GM23338 (cell line): ENCODE measurements at regions not wholly inside any gene's neighbourhood (a gene's known extent, or its start where the extent isn't known, plus 50 kb on each side); places are given as distances from the start of the nearest gene placed in this dataset.

Experiments used
- ATAC-seq: fragments of 200-7000 bp; cut with Tn5 transposase; 3 replicates; pipeline ENCODE4 v1.9.1; 2020
- DNase-seq: peaks from one replicate; pipeline ENCODE4 v3.0.0-alpha.2; 2015; ENCODE audit warnings: low spot score
- H2AFZ ChIP-seq: fragments of 200-600 bp; sonication (generic); 2 replicates; pipeline ENCODE4 v1.8.0; 2016; ENCODE audit warnings: antibody characterized with exemption, mild to moderate bottlenecking, moderate library complexity
- H3F3A ChIP-seq: fragments of 200-600 bp; sonication (generic); replicated peaks from 2 replicates; pipeline ENCODE4 v1.8.0; 2017; ENCODE audit warnings: antibody characterized with exemption, mixed run types, low read depth
- H3K27ac ChIP-seq: fragments of 200-600 bp; sonication (generic); 2 replicates; pipeline ENCODE4 v1.6.1; 2016; ENCODE audit warnings: low read depth
- H3K27me3 ChIP-seq: fragments of 200-600 bp; sonication (generic); 2 replicates; pipeline ENCODE4 v1.8.0; 2016; ENCODE audit warnings: mild to moderate bottlenecking, mixed run types, moderate library complexity; ENCODE audit not compliant: insufficient read depth
- H3K36me3 ChIP-seq: fragments of 200-600 bp; sonication (generic); 2 replicates; pipeline ENCODE4 v1.8.0; 2016; ENCODE audit warnings: mild to moderate bottlenecking; ENCODE audit not compliant: insufficient read depth
- H3K4me1 ChIP-seq: fragments of 200-600 bp; sonication (generic); 2 replicates; pipeline ENCODE4 v1.8.0; 2016; ENCODE audit warnings: mild to moderate bottlenecking, moderate library complexity; ENCODE audit not compliant: insufficient read depth
- H3K4me2 ChIP-seq: fragments of 200-600 bp; sonication (generic); 2 replicates; pipeline ENCODE4 v1.7.1; 2017; ENCODE audit warnings: mixed run types
- H3K4me3 ChIP-seq: fragments of 200-600 bp; sonication (generic); 2 replicates; pipeline ENCODE4 v1.6.1; 2016; ENCODE audit warnings: mixed run types
- H3K79me2 ChIP-seq: fragments of 200-600 bp; sonication (generic); replicated peaks from 2 replicates; pipeline ENCODE4 v1.8.0; 2017; ENCODE audit warnings: mild to moderate bottlenecking; ENCODE audit not compliant: insufficient read depth
- H3K9me2 ChIP-seq: fragments of 200-600 bp; sonication (generic); 2 replicates; pipeline ENCODE4 v1.8.0; 2017; ENCODE audit not compliant: insufficient read depth
- H4K20me1 ChIP-seq: fragments of 200-600 bp; sonication (generic); replicated peaks from 2 replicates; pipeline ENCODE4 v1.8.0; 2017; ENCODE audit warnings: mild to moderate bottlenecking; ENCODE audit not compliant: insufficient read depth
- H3K27ac Mint-ChIP-seq: 2 replicates; pipeline ENCODE4 v1.8.0; 2020; ENCODE audit warnings: inconsistent platforms, mild to moderate bottlenecking, moderate library complexity, mixed read lengths
- H3K27me3 Mint-ChIP-seq: 3 replicates; pipeline ENCODE4 v1.8.0; 2022; ENCODE audit warnings: low read depth, mild to moderate bottlenecking, moderate library complexity, mixed read lengths, inconsistent platforms; ENCODE audit not compliant: insufficient read depth, poor library complexity
- H3K36me3 Mint-ChIP-seq: 3 replicates; pipeline ENCODE4 v1.8.0; 2021; ENCODE audit warnings: low read depth, mild to moderate bottlenecking, inconsistent platforms, moderate library complexity, mixed read lengths
- H3K4me1 Mint-ChIP-seq: 3 replicates; pipeline ENCODE4 v1.8.0; 2020; ENCODE audit warnings: mild to moderate bottlenecking, inconsistent platforms, mixed read lengths
- H3K4me3 Mint-ChIP-seq: 3 replicates; pipeline ENCODE4 v1.8.0; 2021; ENCODE audit warnings: moderate library complexity, mild to moderate bottlenecking, inconsistent platforms, mixed read lengths
- H3K9me3 Mint-ChIP-seq: 3 replicates; pipeline ENCODE4 v1.8.0; 2020; ENCODE audit warnings: moderate library complexity, mild to moderate bottlenecking, inconsistent platforms, mixed read lengths
- JUNB ChIP-seq: IDR thresholded peaks from one replicate; pipeline ENCODE4 v1.6.1; 2016; ENCODE audit warnings: antibody characterized with exemption; ENCODE audit not compliant: unreplicated experiment
- NANOG ChIP-seq: IDR thresholded peaks from 2 replicates; pipeline ENCODE4 v1.6.1; 2016; ENCODE audit warnings: antibody characterized with exemption, borderline replicate concordance
- REST ChIP-seq: IDR thresholded peaks from one replicate; pipeline ENCODE4 v1.6.1; 2018; ENCODE audit warnings: antibody characterized with exemption; ENCODE audit not compliant: unreplicated experiment
- ZNF114 ChIP-seq: fragments of 250-450 bp; sonication (Bioruptor Pico); IDR thresholded peaks from 2 replicates; pipeline ENCODE4 v1.5.0; 2020; ENCODE audit warnings: mild to moderate bottlenecking, moderate library complexity
- TF ChIP-seq, protein P1 (sequence below): fragments of 250-450 bp; sonication (Bioruptor Pico); IDR thresholded peaks from 2 replicates; pipeline ENCODE4 v1.5.0; 2020; ENCODE audit warnings: mild to moderate bottlenecking, moderate library complexity

DNA sequence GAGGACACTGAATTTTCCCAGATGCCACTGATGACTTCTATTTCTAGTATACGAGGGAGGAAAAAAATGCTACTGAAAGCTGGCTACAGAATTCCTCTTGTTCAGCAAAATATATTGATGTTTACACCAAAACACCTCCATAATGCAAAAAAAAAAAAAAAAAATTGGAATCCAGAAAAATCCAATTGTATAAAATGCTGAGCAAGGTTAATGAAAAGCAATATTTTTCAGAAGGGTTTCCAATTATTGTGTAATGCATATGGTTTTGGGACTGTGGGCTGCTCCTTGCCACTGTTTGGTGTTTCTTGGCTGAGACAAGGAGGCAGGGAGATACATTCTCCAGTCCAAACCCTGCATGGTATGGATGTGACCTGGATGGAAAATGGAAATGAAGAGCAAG, 83.8 kb downstream of the LSM5 start:
- H3K9me2 ChIP-seq: no peaks in the 10 kb centered on the region
- no peak overlapping the region for H3K27ac ChIP-seq
- no peak overlapping the region for H2AFZ ChIP-seq
- no peaks in the 10 kb centered on the region for H3K79me2 ChIP-seq
- no peaks in the 10 kb centered on the region for H4K20me1 ChIP-seq
- no peak for TF ChIP-seq NANOG
- TF ChIP-seq, protein P1, sequence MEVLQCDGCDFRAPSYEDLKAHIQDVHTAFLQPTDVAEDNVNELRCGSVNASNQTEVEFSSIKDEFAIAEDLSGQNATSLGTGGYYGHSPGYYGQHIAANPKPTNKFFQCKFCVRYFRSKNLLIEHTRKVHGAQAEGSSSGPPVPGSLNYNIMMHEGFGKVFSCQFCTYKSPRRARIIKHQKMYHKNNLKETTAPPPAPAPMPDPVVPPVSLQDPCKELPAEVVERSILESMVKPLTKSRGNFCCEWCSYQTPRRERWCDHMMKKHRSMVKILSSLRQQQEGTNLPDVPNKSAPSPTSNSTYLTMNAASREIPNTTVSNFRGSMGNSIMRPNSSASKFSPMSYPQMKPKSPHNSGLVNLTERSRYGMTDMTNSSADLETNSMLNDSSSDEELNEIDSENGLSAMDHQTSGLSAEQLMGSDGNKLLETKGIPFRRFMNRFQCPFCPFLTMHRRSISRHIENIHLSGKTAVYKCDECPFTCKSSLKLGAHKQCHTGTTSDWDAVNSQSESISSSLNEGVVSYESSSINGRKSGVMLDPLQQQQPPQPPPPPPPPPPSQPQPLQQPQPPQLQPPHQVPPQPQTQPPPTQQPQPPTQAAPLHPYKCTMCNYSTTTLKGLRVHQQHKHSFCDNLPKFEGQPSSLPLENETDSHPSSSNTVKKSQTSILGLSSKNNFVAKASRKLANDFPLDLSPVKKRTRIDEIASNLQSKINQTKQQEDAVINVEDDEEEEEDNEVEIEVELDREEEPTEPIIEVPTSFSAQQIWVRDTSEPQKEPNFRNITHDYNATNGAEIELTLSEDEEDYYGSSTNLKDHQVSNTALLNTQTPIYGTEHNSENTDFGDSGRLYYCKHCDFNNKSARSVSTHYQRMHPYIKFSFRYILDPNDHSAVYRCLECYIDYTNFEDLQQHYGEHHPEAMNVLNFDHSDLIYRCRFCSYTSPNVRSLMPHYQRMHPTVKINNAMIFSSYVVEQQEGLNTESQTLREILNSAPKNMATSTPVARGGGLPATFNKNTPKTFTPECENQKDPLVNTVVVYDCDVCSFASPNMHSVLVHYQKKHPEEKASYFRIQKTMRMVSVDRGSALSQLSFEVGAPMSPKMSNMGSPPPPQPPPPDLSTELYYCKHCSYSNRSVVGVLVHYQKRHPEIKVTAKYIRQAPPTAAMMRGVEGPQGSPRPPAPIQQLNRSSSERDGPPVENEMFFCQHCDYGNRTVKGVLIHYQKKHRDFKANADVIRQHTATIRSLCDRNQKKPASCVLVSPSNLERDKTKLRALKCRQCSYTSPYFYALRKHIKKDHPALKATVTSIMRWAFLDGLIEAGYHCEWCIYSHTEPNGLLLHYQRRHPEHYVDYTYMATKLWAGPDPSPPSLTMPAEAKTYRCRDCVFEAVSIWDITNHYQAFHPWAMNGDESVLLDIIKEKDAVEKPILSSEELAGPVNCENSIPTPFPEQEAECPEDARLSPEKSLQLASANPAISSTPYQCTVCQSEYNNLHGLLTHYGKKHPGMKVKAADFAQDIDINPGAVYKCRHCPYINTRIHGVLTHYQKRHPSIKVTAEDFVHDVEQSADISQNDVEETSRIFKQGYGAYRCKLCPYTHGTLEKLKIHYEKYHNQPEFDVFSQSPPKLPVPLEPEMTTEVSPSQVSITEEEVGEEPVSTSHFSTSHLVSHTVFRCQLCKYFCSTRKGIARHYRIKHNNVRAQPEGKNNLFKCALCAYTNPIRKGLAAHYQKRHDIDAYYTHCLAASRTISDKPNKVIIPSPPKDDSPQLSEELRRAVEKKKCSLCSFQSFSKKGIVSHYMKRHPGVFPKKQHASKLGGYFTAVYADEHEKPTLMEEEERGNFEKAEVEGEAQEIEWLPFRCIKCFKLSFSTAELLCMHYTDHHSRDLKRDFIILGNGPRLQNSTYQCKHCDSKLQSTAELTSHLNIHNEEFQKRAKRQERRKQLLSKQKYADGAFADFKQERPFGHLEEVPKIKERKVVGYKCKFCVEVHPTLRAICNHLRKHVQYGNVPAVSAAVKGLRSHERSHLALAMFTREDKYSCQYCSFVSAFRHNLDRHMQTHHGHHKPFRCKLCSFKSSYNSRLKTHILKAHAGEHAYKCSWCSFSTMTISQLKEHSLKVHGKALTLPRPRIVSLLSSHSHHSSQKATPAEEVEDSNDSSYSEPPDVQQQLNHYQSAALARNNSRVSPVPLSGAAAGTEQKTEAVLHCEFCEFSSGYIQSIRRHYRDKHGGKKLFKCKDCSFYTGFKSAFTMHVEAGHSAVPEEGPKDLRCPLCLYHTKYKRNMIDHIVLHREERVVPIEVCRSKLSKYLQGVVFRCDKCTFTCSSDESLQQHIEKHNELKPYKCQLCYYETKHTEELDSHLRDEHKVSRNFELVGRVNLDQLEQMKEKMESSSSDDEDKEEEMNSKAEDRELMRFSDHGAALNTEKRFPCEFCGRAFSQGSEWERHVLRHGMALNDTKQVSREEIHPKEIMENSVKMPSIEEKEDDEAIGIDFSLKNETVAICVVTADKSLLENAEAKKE (CRISPR knock-in tag): no peak
- H3K36me3 Mint-ChIP-seq: no peaks in the 10 kb centered on the region
- H3F3A ChIP-seq: no peaks in the 10 kb centered on the region
- H3K27ac Mint-ChIP-seq: no peak overlapping the region
- no peak overlapping the region for H3K4me3 Mint-ChIP-seq
- no peaks in the 10 kb centered on the region for H3K27me3 ChIP-seq
- peaks cover 5% of the 10 kb centered on the region for H3K27me3 Mint-ChIP-seq
- no peaks in the 10 kb centered on the region for H3K4me1 Mint-ChIP-seq
- H3K4me2 ChIP-seq: no peak overlapping the region
- H3K4me1 ChIP-seq: no peaks in the 10 kb centered on the region
- no peak overlapping the region for H3K4me3 ChIP-seq
- H3K36me3 ChIP-seq: no peaks in the 10 kb centered on the region
- no peaks in the 10 kb centered on the region; the same call in 2 of the 3 replicates for H3K9me3 Mint-ChIP-seq
- ATAC-seq (no peak), DNase-seq (no peak)

GRCh38 chr7:32403463-32404229, 86.5 kb downstream of the LSM5 start:
- H3F3A ChIP-seq: no peaks in the 10 kb centered on the region
- peaks cover 2% of the 10 kb centered on the region for H3K27me3 Mint-ChIP-seq
- no peak overlapping the region for H3K27ac ChIP-seq
- H3K9me2 ChIP-seq: no peaks in the 10 kb centered on the region
- H2AFZ ChIP-seq: no peak overlapping the region
- no peaks in the 10 kb centered on the region for H3K36me3 ChIP-seq
- no peak overlapping the region for H3K4me3 ChIP-seq
- no peak overlapping the region for H3K4me3 Mint-ChIP-seq
- no peaks in the 10 kb centered on the region for H3K4me1 Mint-ChIP-seq
- H4K20me1 ChIP-seq: no peaks in the 10 kb centered on the region
- no peaks in the 10 kb centered on the region; the same call in 2 of the 3 replicates for H3K9me3 Mint-ChIP-seq
- no peaks in the 10 kb centered on the region for H3K79me2 ChIP-seq
- H3K27me3 ChIP-seq: no peaks in the 10 kb centered on the region
- ATAC-seq: no peak
- no peaks in the 10 kb centered on the region for H3K36me3 Mint-ChIP-seq
- no peak for TF ChIP-seq REST
- no peak for TF ChIP-seq JUNB
- TF ChIP-seq ZNF114 (CRISPR knock-in tag): no peak
- no peak for TF ChIP-seq NANOG
- no peak overlapping the region for H3K4me2 ChIP-seq
- no peak for DNase-seq
- H3K27ac Mint-ChIP-seq: no peak overlapping the region
- H3K4me1 ChIP-seq: no peaks in the 10 kb centered on the region
